HG03196 (cell line): ENCODE measurements at regions not wholly inside any gene's neighbourhood (a gene's known extent, or its start where the extent isn't known, plus 50 kb on each side); places are given as distances from the start of the nearest gene placed in this dataset.

Source experiments
- ATAC-seq: cut with Tn5 transposase; IDR thresholded peaks from one replicate; pipeline ENCODE4 v1.9.1; 2021; ENCODE audit not compliant: unreplicated experiment

DNA sequence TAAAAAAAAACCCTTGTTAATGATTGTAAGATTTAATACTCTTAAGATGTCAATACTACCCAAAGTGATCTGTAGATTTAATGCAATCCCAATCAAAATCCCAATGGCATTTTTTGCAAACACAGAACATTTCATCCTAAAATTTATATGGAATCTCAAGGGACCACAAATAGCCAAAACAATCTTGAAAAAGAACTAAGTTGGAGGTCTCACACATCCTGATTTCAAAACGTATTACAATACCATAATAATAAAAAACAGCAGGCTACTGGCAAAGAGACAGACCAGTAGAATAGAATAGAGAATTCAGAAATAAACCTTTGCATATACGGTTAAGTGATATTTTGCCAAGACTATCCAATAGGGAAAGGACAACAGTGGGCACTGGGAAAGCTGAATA lies 331.9 kb upstream of the JARID2 start:
- no peak for ATAC-seq

DNA sequence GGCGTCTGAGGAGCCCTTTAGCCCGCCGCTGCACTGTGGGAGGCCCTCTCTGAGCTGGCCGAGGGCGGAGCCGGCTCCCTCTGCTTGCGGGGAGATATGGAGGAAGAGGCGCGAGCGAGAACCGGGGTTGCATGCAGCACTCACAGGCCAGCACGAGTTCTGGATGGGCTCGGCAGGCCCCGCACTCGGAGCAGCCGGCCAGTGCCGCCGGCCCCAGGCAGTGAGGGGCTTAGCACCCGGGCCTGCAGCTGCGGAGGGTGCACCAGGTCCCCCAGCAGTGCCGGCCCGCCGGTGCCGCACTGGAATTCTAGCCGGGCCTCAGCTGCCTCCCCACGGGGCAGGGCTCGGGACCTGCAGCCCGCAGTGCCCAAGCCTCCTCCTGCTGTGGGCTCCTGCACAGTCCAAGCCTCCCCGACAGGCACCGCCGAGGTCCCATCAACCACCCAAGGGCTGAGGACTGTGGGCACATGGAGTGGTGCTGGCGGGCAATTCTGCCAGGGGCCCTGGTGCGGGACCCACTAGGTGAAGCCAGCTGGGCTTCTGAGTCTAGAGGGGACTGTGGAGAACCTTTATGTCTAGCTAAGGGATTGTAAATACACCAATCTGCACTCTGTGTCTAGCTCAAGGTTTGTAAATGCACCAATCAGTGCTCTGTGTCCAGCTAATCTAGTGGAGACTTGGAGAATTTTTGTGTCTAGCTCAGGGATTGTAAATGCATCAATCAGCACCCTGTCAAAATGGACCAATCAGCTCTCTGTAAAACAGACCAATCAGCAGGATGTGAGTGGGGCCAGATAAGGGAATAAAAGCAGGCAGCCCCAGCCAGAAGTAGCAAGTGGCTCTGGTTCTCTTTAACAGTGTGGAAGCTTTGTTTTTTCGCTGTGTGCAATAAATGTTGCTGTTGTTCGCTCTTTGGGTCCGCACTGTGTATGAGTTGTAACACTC lies 329.7 kb upstream of the JARID2 start:
- no peak for ATAC-seq

DNA sequence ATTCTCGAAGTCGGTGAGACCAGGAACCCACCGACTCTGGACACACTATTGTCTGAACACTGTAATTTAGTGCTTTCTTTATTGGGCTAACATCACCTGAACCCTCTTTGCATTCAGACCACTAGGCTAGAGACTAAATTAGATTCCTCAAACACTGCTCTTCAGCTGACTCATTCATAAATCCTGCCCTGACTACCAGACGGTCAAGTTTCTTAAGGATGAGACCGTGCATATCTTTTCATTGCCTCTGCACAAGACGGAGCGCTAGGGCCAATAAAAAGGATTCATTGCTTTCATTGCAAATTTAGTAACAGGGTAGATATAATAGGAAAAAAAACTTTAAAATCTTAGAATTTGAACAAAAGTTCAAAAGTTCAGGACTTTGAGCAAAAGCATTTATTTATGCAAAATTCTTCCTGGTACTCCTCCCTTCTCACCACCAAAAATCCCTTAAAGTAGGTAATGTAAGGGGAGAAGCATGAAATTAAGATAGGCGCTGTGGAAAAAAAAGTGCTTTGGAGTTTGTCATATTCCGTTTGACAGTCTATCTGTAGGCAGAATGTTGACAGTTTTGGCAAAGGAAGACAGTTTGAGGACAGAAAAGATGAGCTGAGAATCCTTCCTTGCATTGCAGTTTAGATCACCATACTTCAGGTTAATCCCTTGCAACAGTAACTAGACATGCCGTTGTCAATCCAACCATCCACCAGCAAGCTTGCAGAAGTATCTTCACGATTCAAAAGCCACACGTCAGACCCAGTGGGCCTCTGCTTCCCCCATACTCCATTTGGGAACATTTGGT lies 328.6 kb upstream of the JARID2 start:
- ATAC-seq: no peak

DNA sequence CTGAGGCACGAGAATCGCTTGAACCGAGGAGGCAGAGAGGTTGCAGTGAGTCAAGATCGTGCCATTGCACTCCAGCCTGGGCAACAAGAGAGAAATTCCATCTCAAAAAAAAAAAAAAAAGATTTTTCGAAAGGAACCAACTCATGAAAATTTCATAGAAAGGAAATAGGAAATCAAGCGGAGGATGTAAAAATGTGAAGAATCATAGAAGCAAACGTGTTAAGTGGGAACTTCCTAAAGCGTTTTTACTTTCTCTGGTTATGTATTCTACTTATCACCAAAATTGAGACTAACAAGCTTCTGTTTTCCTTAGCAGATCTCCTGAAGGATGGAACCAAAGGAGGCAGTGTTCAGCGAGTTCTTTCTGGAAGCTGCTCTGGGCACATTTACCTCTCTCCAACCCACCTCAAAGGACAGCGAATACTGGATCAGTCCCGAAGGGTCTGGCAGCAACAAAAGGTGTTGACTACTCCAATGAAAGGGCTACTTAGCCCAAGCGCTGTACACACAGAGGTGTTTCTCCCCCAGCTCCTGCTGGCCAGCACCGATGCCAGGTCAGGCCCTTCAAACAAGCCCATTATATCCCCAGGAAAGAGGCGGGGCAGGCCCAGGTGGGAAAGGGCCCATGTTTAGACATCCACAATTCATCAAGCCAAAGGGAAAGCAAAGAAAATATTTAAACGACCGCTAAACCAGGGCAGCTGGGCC lies 327.5 kb upstream of the JARID2 start:
- no peak for ATAC-seq

DNA sequence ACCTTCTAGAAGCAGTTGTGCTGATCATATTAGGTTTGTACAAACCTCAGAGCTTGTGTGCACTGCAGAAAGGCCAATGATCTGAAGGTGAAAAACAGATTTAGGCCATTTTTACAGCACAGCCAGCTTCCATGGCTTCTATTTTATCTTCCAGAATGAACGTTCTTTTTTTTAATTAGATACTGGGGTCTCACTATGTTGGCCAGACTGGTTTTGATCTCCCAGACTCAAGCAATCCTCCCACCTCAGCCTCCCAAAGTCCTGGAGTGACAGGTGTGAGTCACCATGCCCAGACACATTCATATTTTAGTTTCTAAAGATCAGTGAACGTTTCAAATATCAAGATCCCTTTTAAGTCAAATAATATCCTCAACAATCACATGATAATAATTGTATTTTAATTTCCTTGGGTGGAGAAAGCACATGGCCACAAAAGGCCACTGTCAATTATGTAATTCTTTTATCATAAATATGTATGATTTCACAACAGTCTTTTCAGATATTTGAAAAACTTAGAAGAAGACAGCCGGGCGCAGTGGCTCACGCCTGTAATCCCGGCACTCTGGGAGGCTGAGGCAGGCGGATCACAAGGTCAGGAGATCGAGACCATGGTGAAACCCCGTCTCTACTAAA lies 326.7 kb upstream of the JARID2 start:
- no peak for ATAC-seq

DNA sequence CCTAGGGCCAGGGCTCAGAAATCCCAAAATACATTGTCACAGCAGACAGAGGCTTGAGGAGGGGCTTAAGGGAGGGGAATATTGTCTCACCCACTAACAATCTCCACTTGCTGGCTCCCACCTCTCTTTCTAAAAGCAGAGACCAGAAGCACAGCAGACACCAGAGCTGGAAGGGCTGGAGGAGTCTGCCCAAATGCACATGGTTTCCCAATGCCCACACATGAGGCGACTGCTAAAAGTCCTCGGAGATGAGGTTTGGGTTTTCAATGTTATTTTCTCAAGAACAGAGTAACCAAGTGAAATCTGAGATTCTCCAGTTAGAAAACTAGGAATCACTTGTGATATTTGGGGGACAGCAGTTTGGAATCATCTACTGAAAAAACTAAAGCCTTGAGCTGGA lies 325.6 kb upstream of the JARID2 start:
- ATAC-seq: no peak

DNA sequence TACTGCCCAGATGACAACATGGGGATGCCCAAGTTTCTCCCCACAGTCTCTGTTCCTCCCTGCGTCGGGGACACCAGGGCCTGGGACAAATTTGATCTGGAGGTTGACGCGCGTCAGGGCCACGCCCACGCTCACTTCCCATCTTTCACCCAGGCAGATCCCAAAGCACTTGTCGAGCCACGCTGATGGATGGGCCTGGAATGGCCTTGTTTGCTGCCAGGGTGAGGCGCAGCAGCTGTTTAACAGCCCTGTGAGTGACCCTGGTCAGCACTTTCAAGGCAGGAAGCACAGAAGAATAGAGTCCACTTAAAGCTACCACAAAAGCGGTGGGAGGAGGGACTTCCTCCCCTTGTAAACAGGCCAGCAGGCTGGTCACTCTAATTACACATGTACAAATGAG lies 324.7 kb upstream of the JARID2 start:
- no peak for ATAC-seq

DNA sequence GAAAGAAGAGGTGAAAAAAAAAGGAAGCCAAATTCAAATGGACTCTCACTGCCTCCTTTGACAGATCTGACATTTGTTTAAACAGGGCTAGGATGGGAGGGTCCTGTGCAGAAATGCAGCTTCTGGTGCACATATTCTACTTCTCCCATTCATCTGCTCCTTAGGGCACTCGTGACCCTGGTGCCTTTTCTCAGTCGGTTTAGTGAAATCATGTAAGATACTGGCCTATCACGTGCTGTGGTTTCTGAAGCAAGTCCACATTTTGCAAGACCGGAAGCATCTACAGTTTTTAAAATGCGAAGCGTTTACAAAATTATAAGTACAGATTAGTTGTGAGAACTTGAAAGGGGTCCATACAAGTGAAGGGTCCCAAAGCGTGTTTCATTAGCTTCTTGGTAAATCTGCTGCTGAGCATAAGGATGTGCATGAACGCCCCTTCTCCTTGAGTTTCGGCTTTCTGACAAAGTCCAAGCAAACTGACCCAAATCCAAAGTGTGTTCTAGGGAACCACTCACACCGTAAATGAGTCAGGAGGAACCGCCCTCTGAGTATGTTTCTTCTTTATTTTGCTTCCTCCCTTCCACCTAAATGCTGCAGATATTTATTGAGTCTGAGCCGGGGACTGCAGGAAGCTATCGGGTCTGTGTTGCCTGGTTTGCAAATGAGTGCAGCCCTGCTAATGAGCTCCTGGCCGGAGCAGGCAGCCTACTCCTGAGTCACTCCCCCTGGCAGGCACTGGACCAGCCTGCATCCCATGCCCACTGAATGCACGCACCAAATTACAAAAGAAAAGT lies 323.8 kb upstream of the JARID2 start:
- ATAC-seq: no peak

DNA sequence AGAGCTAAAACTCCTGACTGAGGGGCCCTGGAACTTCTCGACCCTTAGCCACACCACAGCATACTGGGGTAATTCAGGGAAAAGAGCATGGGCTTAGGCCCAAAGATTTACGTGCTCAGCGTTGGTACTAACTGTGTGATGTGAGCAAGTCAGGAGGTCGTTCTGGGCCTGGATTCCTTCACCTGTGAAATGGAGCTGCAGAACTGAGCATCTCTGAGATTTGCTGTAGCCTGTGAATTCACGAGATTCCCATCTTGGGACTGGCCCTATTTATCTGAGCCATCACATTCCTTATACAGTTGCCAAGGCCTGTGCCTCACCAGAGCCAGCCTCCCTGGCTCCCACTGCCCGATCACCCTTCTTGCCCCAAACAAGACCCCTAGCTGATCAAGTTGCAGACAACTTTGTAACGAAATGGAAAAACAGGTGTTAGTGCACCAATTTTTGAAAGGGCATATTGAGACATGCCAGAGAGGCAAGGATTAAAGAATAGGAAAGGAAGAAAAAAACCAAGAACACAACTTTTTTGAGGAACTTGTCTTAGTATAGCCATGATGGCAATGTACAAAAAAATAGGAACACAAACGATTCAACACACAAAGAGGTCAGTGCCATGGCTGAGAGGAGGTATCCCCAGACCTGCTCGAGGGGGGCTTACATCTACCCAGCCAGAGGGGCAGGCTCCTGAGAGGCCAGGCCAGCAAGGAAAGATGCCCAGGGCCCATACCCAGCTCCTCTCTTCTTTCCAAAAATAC lies 323.0 kb upstream of the JARID2 start:
- ATAC-seq: no peak

DNA sequence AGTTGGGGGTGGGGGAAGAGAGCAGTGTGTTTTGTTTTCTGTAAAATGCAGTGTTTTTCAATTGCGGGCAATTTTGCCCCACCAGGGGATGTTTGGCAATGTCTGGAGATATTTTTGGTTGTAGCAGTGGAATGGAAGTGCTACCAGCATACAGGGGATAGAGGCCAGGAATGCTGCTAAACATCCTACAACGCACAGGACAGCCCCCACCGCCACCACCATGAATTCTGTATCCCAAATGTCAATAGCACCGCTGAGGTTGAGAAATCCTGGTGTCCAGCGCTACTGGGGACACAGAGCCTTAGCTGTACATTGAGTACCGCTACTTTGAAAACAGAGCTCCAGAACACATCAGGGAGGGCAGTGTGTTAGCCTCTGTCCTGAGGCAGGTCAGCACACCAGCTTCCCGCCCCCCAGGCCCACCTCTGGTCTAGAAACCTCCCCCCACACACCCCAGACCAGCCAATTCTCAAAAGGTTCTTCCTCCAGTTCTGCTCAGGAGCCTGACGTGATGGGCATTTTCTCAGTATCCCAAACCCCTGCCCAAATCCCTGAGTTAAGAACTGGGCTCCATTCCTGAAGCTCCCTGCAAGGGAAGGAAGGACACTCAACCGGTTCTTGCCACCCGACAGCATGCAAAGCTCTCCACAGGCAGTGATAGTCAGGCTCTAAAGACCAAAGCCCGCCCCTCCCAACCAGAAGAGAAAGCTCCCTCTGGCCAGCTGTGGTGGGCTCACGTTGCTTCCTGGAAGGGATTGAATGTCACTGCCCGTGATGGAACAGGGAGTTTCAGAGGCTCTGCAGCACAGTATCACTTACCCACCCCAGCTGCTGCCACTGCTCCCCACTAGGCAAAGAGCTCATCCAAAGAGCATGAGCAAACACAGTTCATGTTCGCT lies 321.5 kb upstream of the JARID2 start:
- no peak for ATAC-seq

DNA sequence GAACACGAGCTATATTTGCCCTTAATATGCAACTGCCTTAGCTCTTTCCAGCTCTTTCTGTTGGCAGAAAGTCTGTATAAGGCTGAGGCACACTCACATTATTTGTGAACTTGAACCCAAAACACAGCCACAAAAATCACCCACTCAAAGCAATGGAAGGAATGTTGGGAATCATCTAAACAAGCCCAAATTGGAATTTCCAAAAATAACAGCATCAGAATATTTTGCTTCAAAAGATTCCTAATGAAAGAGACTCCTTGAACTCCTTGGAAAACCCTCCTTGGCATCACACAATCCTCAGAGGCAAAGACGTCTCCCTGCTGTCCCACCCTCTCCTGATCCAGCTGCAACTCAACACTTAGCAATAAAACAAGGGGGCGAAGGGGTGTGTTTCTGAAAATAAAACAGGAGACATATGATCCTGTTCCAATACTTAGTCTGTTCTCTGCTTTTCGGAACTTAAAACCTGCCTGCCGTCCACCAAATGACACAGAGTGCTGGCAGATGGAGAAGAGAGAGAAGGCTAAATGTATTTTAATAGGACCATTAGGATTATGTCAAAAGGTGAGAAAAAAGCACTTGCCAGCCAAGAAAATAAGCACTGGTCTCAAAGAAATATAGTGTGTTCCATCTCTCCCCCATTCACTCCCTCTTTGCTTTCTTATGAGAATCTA lies 320.7 kb upstream of the JARID2 start:
- ATAC-seq: no peak

DNA sequence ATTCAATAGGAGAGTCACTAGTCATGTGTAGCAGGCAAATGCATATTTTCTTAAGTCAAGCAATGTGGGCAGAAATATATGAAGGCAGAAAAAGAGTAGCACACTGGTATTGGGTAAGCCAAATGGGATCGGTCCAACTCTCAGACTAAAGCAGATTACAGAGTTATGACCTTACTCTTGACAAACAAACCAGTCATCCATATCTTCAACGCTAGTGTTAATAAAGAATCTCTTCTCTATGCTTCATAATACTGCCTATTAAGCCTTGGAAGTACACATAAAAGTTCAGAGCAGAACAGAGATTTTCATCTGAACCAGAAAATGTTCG lies 320.2 kb upstream of the JARID2 start:
- no peak for ATAC-seq

DNA sequence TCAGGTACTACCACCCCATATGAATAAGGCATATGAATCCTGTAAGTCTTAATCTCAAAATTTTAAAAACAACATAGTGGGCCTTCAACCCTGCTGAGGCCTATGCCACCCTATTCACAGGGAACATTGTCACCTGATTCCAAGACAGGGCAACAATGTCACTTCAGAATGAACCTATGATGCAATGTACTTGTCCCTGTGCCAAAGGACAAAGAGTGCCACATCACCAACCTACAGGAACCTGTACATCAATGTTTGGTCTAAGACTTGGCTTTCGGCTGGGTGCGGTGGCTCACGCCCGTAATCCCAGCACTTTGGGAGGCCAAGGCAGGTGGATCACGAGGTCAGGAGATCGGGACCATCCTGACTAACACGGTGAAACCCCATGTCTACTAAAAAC lies 318.5 kb upstream of the JARID2 start:
- ATAC-seq: no peak

DNA sequence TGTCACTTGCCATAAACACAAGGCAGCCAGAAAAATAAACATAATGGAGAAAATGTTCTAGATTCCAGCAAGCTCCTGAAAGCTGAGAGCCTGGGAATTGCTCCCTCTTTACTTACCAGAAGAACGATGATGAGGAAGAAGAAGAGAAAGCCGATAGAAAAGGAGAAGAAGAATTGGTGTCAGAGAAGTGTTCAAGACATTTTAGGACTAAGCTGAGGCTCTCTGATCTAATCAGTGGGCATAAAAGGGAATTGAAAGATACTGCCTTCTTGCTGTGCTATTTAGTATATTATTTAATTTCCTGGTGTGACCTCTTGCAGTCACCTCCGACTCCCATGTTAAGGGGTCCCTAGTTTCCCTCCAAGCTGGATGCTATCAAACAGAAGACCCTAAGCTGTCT lies 316.6 kb upstream of the JARID2 start:
- no peak for ATAC-seq

DNA sequence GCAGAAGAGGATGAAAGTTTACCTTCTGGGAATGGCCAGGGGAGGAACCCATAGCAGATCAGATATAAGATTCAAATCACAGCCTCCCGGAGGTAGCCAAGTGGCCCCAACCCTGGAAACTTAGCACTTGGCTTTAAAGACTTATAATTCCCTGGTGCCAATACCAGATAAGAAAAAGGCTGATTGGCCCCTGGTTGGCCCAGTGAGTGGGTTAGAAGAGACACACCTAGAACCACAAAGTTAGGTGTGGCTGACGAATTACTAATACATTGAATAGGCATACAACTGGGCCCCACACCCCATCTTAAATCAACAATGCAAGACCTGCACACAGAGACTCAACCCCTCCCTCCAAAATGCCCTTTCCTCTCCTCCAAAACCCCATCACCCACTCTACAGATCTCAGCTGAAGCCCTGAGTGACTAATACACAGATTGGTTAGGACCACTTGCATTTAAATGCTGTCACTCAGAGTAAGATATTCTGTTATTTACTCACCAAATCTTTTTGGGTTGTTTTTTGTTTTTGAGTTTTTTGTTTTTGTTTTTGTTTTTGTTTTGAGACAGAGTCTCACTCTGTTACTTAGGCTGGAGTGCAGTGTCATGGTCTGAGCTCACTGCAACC lies 315.4 kb upstream of the JARID2 start:
- no peak for ATAC-seq

DNA sequence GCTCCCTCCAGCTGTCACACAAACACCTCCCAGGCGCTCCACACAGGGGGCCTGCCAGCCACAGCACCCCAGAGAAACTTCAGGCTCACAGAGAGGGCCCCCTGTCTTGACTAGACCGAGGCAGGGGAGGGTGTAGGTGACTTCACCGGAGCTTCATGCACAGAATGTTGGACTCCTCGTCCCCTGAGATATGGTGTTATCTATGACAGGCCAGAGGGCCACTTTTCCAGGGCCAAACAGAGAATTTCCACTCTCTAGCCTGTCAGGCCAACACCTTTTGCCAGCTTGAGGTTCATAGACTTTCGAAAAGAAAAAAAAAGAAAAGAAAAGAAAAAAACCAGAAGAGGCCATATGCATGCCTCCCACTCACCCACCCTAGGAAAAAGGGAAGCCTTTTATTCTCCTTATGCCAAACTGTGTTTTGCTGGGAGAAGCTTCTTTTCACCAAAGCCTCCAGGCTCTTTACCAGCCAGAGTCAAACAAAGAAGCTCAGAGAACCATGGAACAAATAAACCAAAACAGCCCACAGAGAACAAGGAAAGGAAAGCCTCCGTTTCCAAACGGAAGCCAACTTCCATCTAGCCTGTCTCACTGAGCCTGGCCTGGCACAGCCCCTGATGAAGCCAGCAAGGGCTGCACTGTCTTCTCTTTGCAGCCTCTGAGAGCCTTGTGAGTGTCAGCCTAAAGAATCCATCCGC lies 313.2 kb upstream of the JARID2 start:
- ATAC-seq: no peak

DNA sequence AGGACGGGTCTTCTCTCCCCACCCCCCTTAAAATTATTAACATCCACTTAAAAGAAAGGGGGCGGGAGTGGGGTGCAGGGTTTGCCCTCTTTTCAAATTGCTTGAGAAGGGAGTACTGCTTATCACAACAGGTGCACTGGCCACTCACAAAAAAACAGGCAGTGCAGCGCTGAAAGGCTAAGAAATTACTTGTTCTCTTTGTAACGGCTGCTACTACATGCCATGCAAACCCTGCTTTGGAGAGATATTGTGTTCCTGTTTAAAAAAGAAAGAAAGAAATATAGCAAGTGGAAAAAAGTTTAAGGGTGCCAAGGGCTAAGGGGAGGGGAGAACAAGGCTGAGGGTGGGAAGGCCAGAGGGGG lies 312.7 kb upstream of the JARID2 start:
- no peak for ATAC-seq
